OCI-LY3 (cell line): ENCODE measurements at regions not wholly inside any gene's neighbourhood (a gene's known extent, or its start where the extent isn't known, plus 50 kb on each side); places are given as distances from the start of the nearest gene placed in this dataset.
"Not testable (repeated sequence)": the region's sequence is repeated elsewhere in the genome, so short reads cannot be mapped to it uniquely, and the experiment has no call there.

Source experiments
- H2AFZ ChIP-seq: fragments of 200-600, 300-600 bp; shearing (Covaris generic); 2 replicates; pipeline ENCODE4 v1.6.0; 2014; ENCODE audit warnings: antibody characterized with exemption, low read depth, low read length
- H3K27ac ChIP-seq: fragments of 200-600, 300-600 bp; sonication (generic); 2 replicates; pipeline ENCODE4 v1.5.1; 2014; ENCODE audit warnings: mild to moderate bottlenecking, low read length, moderate library complexity, mixed read lengths
- H3K27me3 ChIP-seq: fragments of 200-600, 300-600 bp; sonication (generic); 2 replicates; pipeline ENCODE4 v1.6.1; 2014; ENCODE audit warnings: low read depth, low read length, mixed read lengths
- H3K36me3 ChIP-seq: fragments of 200-600, 300-600 bp; sonication (generic); replicated peaks from 2 replicates; pipeline ENCODE3; 2014; ENCODE audit warnings: low read depth, low read length, mixed read lengths
- H3K4me1 ChIP-seq: fragments of 300-600, 200-600 bp; sonication (generic); 2 replicates; pipeline ENCODE4 v1.6.1; 2014; ENCODE audit warnings: low read length, mixed read lengths
- H3K4me2 ChIP-seq: fragments of 200-600, 300-600 bp; sonication (generic); 2 replicates; pipeline ENCODE4 v1.6.1; 2014; ENCODE audit warnings: low read length, mixed read lengths
- H3K4me3 ChIP-seq: fragments of 300-600, 200-600 bp; sonication (generic); 2 replicates; pipeline ENCODE4 v1.5.1; 2014; ENCODE audit warnings: antibody characterized with exemption, mild to moderate bottlenecking, low read length, moderate library complexity
- H3K79me2 ChIP-seq: fragments of 300-600, 200-600 bp; shearing (Covaris generic); 2 replicates; pipeline ENCODE4 v1.6.1; 2014; ENCODE audit warnings: mild to moderate bottlenecking, low read length, mixed read lengths
- H3K9ac ChIP-seq: fragments of 300-600, 200-600 bp; shearing (Covaris generic); 2 replicates; pipeline ENCODE4 v1.6.0; 2014; ENCODE audit warnings: mild to moderate bottlenecking, low read length, moderate library complexity
- H3K9me3 ChIP-seq: fragments of 200-600, 300-600 bp; shearing (Covaris generic); 2 replicates; pipeline ENCODE4 v1.6.1; 2014; ENCODE audit warnings: low read length, mixed read lengths; ENCODE audit not compliant: insufficient read depth
- H4K20me1 ChIP-seq: fragments of 200-600, 300-600 bp; sonication (generic); 2 replicates; pipeline ENCODE4 v1.6.1; 2016; ENCODE audit warnings: low read length, mixed read lengths; ENCODE audit not compliant: insufficient read depth
- CTCF ChIP-seq: fragments of 200-600, 300-600 bp; sonication (generic); IDR thresholded peaks from 2 replicates; pipeline ENCODE4 v1.5.1; 2014; ENCODE audit warnings: antibody characterized with exemption, low read length, low read depth
- EZH2phosphoT487 ChIP-seq: fragments of 200-600 bp; shearing (Covaris generic); IDR thresholded peaks from 2 replicates; pipeline ENCODE4 v1.6.1; 2018; ENCODE audit warnings: antibody characterized with exemption, mixed run types, low read depth

- Histone ChIP-seq H3K27me3 (no peaks in the 10 kb centered on the region), H2AFZ (no peak overlapping the region), H3K36me3 (no peaks in the 10 kb centered on the region), H4K20me1 (no peaks in the 10 kb centered on the region), H3K4me2 (no peak overlapping the region), H3K4me1 (no peaks in the 10 kb centered on the region), H3K4me3 (no peak overlapping the region), H3K9me3 (no peaks in the 10 kb centered on the region), H3K79me2 (no peaks in the 10 kb centered on the region), H3K27ac (no peak overlapping the region), H3K9ac (no peak overlapping the region)
- no peak for TF ChIP-seq CTCF
- no peak for TF ChIP-seq EZH2phosphoT487
These were observed 131.8 kb upstream of the GRB10 start for GRCh38 chr7:50914460-50914859.

GRCh38 chr7:50908628-50909290, 126.1 kb upstream of the GRB10 start:
- Histone ChIP-seq H3K4me3 (no peak overlapping the region), H3K27ac (no peak overlapping the region), H3K9ac (no peak overlapping the region), H3K79me2 (no peaks in the 10 kb centered on the region), H3K4me1 (no peaks in the 10 kb centered on the region), H3K36me3 (no peaks in the 10 kb centered on the region), H2AFZ (no peak overlapping the region), H3K9me3 (no peaks in the 10 kb centered on the region), H4K20me1 (no peaks in the 10 kb centered on the region), H3K27me3 (no peaks in the 10 kb centered on the region), H3K4me2 (no peak overlapping the region)
- TF ChIP-seq EZH2phosphoT487, result no peak

- not testable (repeated sequence) for H3K9me3 ChIP-seq, H3K79me2 ChIP-seq, H3K27ac ChIP-seq, H3K9ac ChIP-seq, H3K4me3 ChIP-seq, H2AFZ ChIP-seq, H3K4me1 ChIP-seq, H3K4me2 ChIP-seq, H3K36me3 ChIP-seq, H4K20me1 ChIP-seq, H3K27me3 ChIP-seq
These were observed 116.1 kb upstream of the GRB10 start for GRCh38 chr7:50898604-50899477.

- not testable (repeated sequence) for H4K20me1 ChIP-seq, H3K9ac ChIP-seq, H3K4me1 ChIP-seq, H3K4me2 ChIP-seq, H3K79me2 ChIP-seq, H3K36me3 ChIP-seq, H2AFZ ChIP-seq, H3K4me3 ChIP-seq, H3K27ac ChIP-seq, H3K27me3 ChIP-seq, H3K9me3 ChIP-seq
These were observed 104.4 kb upstream of the GRB10 start for GRCh38 chr7:50887061-50887460.

- Histone ChIP-seq H3K4me2 (no peak overlapping the region), H3K4me3 (no peak overlapping the region), H4K20me1 (no peaks in the 10 kb centered on the region), H3K9me3 (no peaks in the 10 kb centered on the region), H3K4me1 (no peaks in the 10 kb centered on the region), H3K27me3 (peaks cover 3% of the 10 kb centered on the region; the same call in 1 of the 2 replicates), H3K9ac (no peak overlapping the region), H3K79me2 (no peaks in the 10 kb centered on the region), H2AFZ (no peak overlapping the region), H3K27ac (no peak overlapping the region), H3K36me3 (no peaks in the 10 kb centered on the region)
- TF ChIP-seq EZH2phosphoT487 (no peak), CTCF (no peak)
These were observed 89.7 kb upstream of the GRB10 start for GRCh38 chr7:50872437-50872836.
